Natural killer cell (primary cell): ENCODE measurements at regions not wholly inside any gene's neighbourhood (a gene's known extent, or its start where the extent isn't known, plus 50 kb on each side); places are given as distances from the start of the nearest gene placed in this dataset.

Source experiments
- ATAC-seq, 3 donors: fragments of 150-1000 bp in 2 of 3; fragments of 200-7000 bp in 1 of 3; cut with Tn5 transposase; 1 replicate in 1 of 3; 2 replicates in 2 of 3; pipeline ENCODE4 v1.10.0; 2021; ENCODE audit warnings: mild to moderate bottlenecking in 2 of 3, moderate library complexity in 2 of 3
- DNase-seq, 2 donors: peaks; one replicate each; pipeline versions ENCODE4 v3.0.0 to v3.0.0-alpha.2; 2013 to 2021; ENCODE audit warnings: mixed read lengths in 1 of 2
- H3K27ac ChIP-seq: one replicate; pipeline ENCODE4 v1.5.1; 2013; ENCODE audit warnings: mild to moderate bottlenecking, low read length
- H3K27me3 ChIP-seq: one replicate; pipeline ENCODE4 v1.6.1; 2013; ENCODE audit warnings: low read length; ENCODE audit not compliant: control insufficient read depth, insufficient read depth
- H3K36me3 ChIP-seq: one replicate; pipeline ENCODE4 v1.6.1; 2013; ENCODE audit warnings: low read length; ENCODE audit not compliant: control insufficient read depth, insufficient read depth
- H3K4me1 ChIP-seq: one replicate; pipeline ENCODE4 v1.6.1; 2013; ENCODE audit warnings: low read length; ENCODE audit not compliant: control insufficient read depth, insufficient read depth
- H3K4me3 ChIP-seq: one replicate; pipeline ENCODE4 v1.5.1; 2013; ENCODE audit warnings: low read length
- H3K9me3 ChIP-seq: one replicate; pipeline ENCODE4 v1.6.1; 2013; ENCODE audit warnings: low read length; ENCODE audit not compliant: control insufficient read depth, insufficient read depth
- H3K27ac Mint-ChIP-seq, 2 donors: one replicate each; pipeline ENCODE4 v1.8.0; 2022; ENCODE audit warnings: mild to moderate bottlenecking in 2 of 2, mixed read lengths in 2 of 2, moderate library complexity in 1 of 2
- H3K27me3 Mint-ChIP-seq, 2 donors: one replicate each; pipeline ENCODE4 v1.8.0; 2022; ENCODE audit warnings: low read depth in 2 of 2, mixed read lengths in 2 of 2
- H3K36me3 Mint-ChIP-seq: one replicate; pipeline ENCODE4 v1.8.0; 2022; ENCODE audit warnings: mixed read lengths
- H3K4me1 Mint-ChIP-seq, 2 donors: one replicate each; pipeline ENCODE4 v1.8.0; 2022; ENCODE audit warnings: mixed read lengths in 2 of 2
- H3K4me3 Mint-ChIP-seq: one replicate; pipeline ENCODE4 v1.8.0; 2022; ENCODE audit warnings: mild to moderate bottlenecking, moderate library complexity, mixed read lengths
- H3K9me3 Mint-ChIP-seq, 2 donors: one replicate each; pipeline ENCODE4 v1.8.0; 2022; ENCODE audit warnings: mixed read lengths in 2 of 2
- CTCF ChIP-seq: fragments of 200-600 bp; IDR thresholded peaks from one replicate; pipeline ENCODE4 v1.8.0; 2022; ENCODE audit warnings: antibody characterized with exemption
- WGBS: methylation state at CpG from one replicate; pipeline ENCODE4 v1.1.7; 2013; ENCODE audit warnings: missing lambda C conversion rate; ENCODE audit not compliant: insufficient coverage; 5-methylcytosine and 5-hydroxymethylcytosine counted together
- intact Hi-C: fragments of 100-400 bp; cut with micrococcal nuclease; formaldehyde crosslinking; loops from one replicate; pipeline ENCODE4 v1.14.2; 2022

- H3K27ac Mint-ChIP-seq = no peak overlapping the region
Observed at GRCh38 chr1:181150842-181151241, 62.3 kb downstream of the IER5 start.

GRCh38 chr1:181151378-181152326, 63.2 kb downstream of the IER5 start:
- Mint-ChIP-seq H3K27me3 (peaks cover 0 to under 1% of the 10 kb centered on the region in 2 donors), H3K36me3 (no peaks in the 10 kb centered on the region), H3K4me1 (peaks cover 38 to 51% of the 10 kb centered on the region in 2 donors), H3K9me3 (no peaks in the 10 kb centered on the region), H3K27ac (peak overlapping the region in 1 of 2 donors; percentile 70), H3K4me3 (no peak overlapping the region)
- 74% methylated on average over 11 of the region's 11 CpGs for WGBS
- peak in 1 of 3 donors; percentile 24 for ATAC-seq
- H3K9me3 ChIP-seq = no peaks in the 10 kb centered on the region
- TF ChIP-seq CTCF = no peak
- no peaks in the 10 kb centered on the region for H3K36me3 ChIP-seq
- H3K4me1 ChIP-seq = peaks cover 29% of the 10 kb centered on the region
- intact Hi-C loops = no loop called here
- H3K27ac ChIP-seq = no peak overlapping the region
- peaks cover 5% of the 10 kb centered on the region for H3K27me3 ChIP-seq
- no peak for DNase-seq
- H3K4me3 ChIP-seq = no peak overlapping the region

More at GRCh38 chr1:181150842-181151241, 62.3 kb downstream of the IER5 start:
- peaks cover 3 to 8% of the 10 kb centered on the region in 2 donors for H3K27me3 Mint-ChIP-seq
- Histone ChIP-seq H3K4me3 (no peak overlapping the region), H3K27ac (no peak overlapping the region), H3K27me3 (no peaks in the 10 kb centered on the region), H3K36me3 (no peaks in the 10 kb centered on the region), H3K4me1 (peaks cover 29% of the 10 kb centered on the region), H3K9me3 (no peaks in the 10 kb centered on the region)
- ATAC-seq = no peak
- no peak for TF ChIP-seq CTCF
- H3K4me3 Mint-ChIP-seq = no peak overlapping the region
- intact Hi-C loops = no loop called here
- H3K36me3 Mint-ChIP-seq = no peaks in the 10 kb centered on the region
- no peaks in the 10 kb centered on the region for H3K9me3 Mint-ChIP-seq
- peaks cover 38 to 51% of the 10 kb centered on the region in 2 donors for H3K4me1 Mint-ChIP-seq
- no peak for DNase-seq

- H3K9me3 Mint-ChIP-seq = no peaks in the 10 kb centered on the region
- peaks cover 4 to 9% of the 10 kb centered on the region in 2 donors for H3K27me3 Mint-ChIP-seq
- no peak for TF ChIP-seq CTCF
- no peaks in the 10 kb centered on the region for H3K36me3 Mint-ChIP-seq
- Histone ChIP-seq H3K9me3 (no peaks in the 10 kb centered on the region), H3K4me3 (no peak overlapping the region), H3K27me3 (peaks cover 6% of the 10 kb centered on the region), H3K36me3 (no peaks in the 10 kb centered on the region), H3K4me1 (peaks cover 30% of the 10 kb centered on the region), H3K27ac (no peak overlapping the region)
- intact Hi-C loops = no loop called here
- H3K27ac Mint-ChIP-seq = peak overlapping the region in 1 of 2 donors; percentile 70
- DNase-seq (no peak), ATAC-seq (peak in 1 of 3 donors; percentile 75)
- peaks cover 38 to 42% of the 10 kb centered on the region in 2 donors for H3K4me1 Mint-ChIP-seq
- 40% methylated on average over 16 of the region's 16 CpGs for WGBS
- H3K4me3 Mint-ChIP-seq = no peak overlapping the region
Observed at GRCh38 chr1:181152892-181153633, 64.6 kb downstream of the IER5 start.
